NCI-H446 treated with DMSO at 0.1 percent for 48 hours (cell line): ENCODE measurements at regions not wholly inside any gene's neighbourhood (a gene's known extent, or its start where the extent isn't known, plus 50 kb on each side); places are given as distances from the start of the nearest gene placed in this dataset.

ENCODE experiments used
- DNase-seq: peaks from one replicate; lab custom pipeline; 2025; lab: John Stamatoyannopoulos, UW

DNA sequence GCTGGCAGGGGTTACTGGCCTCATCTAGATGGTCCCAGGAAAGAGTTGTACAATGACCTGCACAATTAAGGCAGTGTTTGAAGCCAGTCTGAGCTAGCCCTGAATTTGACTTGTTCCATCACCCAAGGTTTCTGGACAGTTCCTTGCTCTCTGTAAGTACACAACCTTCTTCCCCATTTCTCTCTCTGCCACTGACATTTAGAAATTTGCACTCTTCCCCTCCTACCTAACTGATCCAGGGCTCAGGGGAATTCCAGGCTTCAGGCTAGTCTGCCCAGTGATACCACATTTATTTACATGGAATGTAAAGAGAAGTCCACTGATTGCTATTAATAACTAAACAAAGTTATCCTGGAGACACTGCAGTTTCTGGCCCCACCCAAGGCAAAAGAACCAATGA, 139.0 kb upstream of the GPR26 start:
- DNase-seq: no peak

DNA sequence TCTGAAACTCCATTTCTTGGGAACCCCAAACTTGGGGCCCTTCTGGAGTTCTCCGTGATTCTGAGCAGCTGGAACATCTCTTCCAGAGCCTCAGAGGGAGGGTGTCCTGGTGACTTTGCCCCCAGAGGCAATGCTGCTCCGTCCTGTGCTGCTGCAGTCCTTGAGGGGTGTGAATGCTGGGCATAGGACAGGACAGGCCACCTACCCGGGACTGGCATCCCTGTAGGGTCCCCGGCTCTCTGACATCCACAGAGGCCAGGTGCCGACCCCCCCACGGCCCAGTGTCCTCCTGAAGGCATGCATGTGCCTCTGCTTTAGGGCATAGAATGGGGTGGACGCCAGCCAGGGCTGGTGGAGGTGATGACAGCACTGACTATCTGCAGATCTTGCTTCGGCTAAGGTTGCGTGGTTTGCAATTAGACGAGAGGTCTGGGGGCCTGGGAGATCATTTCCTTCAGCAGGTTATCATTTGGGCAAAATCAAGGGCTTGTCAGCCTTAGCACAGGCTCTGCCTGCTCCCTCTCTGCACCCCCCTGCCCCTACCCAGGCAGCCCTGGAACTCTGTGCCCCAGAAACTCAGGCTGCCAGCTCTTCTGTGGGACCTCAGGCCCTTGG, 136.9 kb upstream of the GPR26 start:
- DNase-seq: no peak

DNA sequence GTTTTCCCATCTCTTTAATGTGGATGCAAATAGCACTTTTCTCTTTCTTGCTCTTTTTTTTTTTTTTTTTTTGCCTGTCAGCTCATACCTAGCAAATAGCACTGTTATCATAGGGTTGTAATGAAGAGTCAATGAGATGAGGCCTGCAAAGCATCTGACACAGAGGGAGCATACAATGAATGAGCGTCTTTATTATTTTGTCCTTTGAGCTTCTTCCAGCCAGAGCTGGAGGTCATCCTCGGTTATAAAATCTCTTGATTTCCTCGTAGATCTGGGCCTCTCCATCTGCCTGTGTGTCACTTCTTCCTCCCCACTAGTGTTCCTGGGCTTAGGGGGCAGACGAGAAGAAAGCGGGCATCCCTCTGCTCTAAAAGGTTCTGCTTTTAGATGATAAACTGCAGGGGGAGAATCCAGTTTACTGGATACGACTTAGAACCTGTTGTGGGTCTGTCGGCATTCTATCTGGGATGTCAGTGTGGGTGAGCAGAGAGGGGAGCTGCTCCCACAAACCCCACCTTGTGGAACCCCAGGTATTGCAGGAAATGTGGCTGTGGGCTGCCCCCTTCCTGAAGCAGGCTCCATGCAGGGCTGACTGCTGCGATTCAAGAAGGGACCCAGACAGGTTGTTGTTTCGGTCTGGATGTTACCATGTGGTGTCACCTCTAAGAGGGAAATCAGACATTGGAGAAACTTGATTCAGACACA, 135.8 kb upstream of the GPR26 start:
- DNase-seq: no peak

DNA sequence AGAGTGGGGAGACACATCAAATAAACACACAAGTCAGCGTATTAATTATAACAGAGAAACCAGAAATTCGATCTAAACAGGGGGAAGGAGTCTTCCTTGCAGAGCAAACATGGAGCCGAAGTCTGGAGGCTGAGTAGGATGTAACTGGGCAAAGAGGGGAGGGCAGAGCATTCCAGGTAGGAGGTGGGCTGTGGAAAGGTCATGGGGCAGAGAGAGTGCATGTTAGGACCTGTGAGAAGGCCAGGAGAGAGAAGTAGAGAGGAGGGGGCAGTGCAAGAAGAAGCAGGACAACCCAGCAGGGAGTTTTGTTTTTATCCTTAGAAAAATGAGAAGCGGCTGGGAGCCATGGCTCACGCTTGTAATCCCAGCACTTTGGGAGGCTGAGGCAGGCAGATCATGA, 130.8 kb upstream of the GPR26 start:
- no peak for DNase-seq

GRCh38 chr10:123536176-123536845, 129.8 kb upstream of the GPR26 start:
- DNase-seq: no peak

- DNase-seq: no peak
These were observed 128.8 kb upstream of the GPR26 start for GRCh38 chr10:123537188-123537961.

DNA sequence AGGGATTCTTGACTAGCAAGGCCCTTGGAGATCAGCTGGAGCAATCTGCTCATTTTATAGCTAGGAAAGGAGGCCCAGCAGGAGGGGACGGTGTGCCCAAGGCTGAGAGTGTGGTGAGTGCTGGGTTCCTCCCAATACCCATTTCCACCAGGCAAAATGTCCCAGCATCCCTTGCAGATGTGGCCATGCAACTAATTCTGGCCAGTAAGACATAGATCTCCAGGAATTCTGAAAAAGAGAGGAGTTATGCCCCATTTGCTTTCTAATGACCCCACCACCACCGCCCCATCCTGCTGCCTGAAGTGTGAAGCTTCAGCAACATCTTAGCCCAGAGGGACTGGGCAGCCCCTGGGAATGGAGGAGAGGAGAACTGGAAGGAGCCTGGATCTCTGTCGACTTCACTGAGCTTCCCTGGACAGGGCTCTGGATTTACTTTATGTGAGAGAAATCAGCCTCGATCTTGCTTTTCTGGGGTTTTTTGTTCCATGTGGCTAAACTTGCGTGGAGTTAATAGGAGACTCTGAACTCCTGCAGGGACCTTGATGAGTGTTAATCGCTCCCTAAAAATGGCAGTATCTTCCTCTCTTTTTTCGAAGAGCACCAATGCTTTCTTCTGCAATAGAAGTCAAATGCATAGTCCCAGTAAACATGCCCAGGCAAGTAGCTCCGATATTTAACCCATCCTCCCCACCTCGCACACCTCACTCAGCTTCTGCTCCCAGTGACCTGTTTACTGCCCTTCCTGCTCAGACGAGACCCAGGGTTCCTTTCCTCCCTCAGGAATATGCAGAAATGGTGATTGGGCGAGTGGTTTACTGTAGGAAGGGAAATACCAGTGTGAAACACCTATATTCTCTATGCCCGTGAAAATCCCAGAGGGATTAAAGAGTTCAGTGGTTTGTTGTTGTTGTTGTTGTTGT, 127.5 kb upstream of the GPR26 start:
- DNase-seq: no peak

- DNase-seq: no peak
These were observed 121.2 kb upstream of the GPR26 start for GRCh38 chr10:123544986-123545385.

DNA sequence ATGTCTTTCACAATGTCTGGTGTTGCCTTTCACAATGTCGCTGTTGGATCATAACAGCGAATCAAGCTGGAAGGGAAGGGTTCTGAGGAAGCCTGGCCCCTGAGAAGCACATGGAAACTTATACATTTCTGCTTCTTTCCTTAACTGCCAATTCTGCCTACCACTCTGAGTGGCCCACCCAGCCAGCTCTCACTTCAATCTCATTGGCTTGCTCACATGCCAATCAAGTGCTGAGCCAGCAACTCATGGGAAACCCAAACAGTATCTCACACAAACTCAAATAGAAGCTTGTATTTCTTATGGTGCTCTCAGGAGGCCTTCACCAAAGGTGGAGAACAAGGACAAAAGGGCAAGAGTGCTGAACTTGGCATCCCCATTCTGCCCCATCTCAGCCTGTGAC, 117.4 kb upstream of the GPR26 start:
- no peak for DNase-seq

- DNase-seq: no peak
These were observed 116.2 kb upstream of the GPR26 start for GRCh38 chr10:123549761-123550454.

GRCh38 chr10:123550675-123551096, 115.5 kb upstream of the GPR26 start:
- DNase-seq: no peak

- no peak for DNase-seq
These were observed 114.9 kb upstream of the GPR26 start for GRCh38 chr10:123551259-123551658.

GRCh38 chr10:123552760-123553554, 113.2 kb upstream of the GPR26 start:
- DNase-seq: no peak

DNA sequence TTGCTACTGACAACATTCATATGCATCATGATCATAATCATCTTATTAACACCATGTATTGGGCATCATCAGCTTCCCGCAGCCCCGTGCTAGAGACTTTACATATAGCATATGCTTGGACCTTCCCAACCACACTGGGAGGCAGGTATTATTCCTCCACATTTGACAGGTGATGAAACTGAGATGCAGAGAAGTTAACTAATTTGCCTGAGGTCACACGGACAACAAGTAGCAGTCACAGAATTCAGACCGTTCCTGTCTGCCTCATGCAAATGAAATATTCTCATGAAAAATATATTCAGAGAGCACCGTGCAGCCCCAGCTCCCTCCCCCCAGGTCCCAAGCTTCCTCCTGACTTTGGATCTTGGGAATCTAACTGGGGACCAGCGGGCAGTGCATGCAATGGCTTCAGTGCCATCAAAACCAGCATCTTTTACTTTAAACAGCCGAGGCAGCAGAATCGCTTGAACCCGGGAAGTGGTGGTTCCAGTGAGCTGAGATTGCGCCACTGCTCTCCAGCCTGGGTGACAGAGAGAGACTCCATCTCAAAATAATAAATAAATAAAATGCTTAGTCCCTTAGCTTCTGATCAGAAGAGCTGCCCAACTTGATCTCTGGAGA, 112.2 kb upstream of the GPR26 start:
- no peak for DNase-seq

- no peak for DNase-seq
These were observed 111.5 kb upstream of the GPR26 start for GRCh38 chr10:123554656-123555055.

GRCh38 chr10:123555616-123556015, 110.5 kb upstream of the GPR26 start:
- no peak for DNase-seq

- DNase-seq: no peak
These were observed 110.1 kb upstream of the GPR26 start for GRCh38 chr10:123556049-123556448.

- no peak for DNase-seq
These were observed 109.4 kb upstream of the GPR26 start for GRCh38 chr10:123556736-123557135.

DNA sequence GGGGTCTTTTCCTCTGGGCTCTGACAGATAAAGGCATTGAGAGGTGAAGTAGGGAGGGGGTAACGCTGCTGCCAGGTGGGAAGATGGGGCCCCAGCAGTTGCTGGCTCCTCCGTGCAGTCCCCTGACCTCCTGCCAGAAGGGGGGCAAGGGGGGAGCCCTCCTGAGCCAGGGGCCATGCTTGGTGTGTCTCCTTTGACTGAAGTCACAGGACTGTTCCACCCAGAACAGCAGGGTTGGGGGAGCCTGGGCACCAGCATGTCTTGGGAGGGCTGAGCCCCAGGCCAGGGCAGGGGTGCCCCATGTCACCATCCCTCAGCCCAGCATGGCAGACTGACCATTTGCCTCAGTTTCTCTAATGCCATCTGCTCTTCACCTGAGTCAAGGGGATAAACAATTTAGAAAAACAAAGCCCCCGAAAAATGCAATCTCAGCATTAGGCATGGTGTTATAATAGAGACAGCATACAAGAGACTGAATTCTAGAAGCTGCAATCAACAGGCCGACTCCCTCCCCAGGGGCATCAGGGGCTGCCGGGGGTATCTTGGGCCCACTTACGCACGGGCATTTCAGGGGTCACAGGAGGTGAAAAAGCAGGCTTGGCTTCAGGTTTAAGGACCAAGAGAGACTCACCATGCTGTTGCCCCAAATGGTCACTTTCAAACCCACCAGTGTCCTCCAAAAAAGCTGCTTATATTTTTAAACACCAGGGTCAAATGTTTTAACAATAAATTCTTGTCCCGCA, 108.6 kb upstream of the GPR26 start:
- no peak for DNase-seq
